Testis (tissue), 2 donors: ENCODE measurements at regions not wholly inside any gene's neighbourhood (a gene's known extent, or its start where the extent isn't known, plus 50 kb on each side); places are given as distances from the start of the nearest gene placed in this dataset.

Source experiments
- DNase-seq: peaks from one replicate; pipeline ENCODE4 v3.0.0-alpha.2; 2019
- H3K27ac ChIP-seq, 2 donors: fragments of 200-600 bp; sonication (generic); one replicate each; pipeline ENCODE4 v1.5.1; 2019
- H3K27me3 ChIP-seq: fragments of 200-600 bp; sonication (generic); one replicate; pipeline ENCODE4 v1.5.1; 2019
- H3K36me3 ChIP-seq: fragments of 200-600 bp; sonication (generic); one replicate; pipeline ENCODE4 v1.5.1; 2017; ENCODE audit warnings: low read depth; ENCODE audit errors: missing control alignments
- H3K4me1 ChIP-seq: fragments of 200-600 bp; sonication (generic); one replicate; pipeline ENCODE4 v1.5.1; 2019
- H3K4me3 ChIP-seq, 2 donors: fragments of 200-600 bp; sonication (generic); one replicate each; pipeline ENCODE4 v1.5.1; 2017 to 2019
- H3K9me3 ChIP-seq: fragments of 200-600 bp; sonication (generic); one replicate; pipeline ENCODE4 v1.5.1; 2017
- CTCF ChIP-seq, 3 experiments: fragments of 450-650 bp in 2 of 3; fragments of 200-600 bp in 1 of 3; sonication (generic) in 1 of 3; IDR thresholded peaks; one replicate each; pipeline ENCODE4 v1.5.1; 2016 to 2019; ENCODE audit warnings: antibody characterized with exemption in 3 of 3, mild to moderate bottlenecking in 2 of 3, moderate library complexity in 1 of 3
- POLR2A ChIP-seq: fragments of 450-650 bp; IDR thresholded peaks from one replicate; pipeline ENCODE4 v1.6.1; 2017; ENCODE audit warnings: antibody characterized with exemption, mild to moderate bottlenecking, moderate library complexity
- WGBS, 2 donors: methylation state at CpG; one replicate each; pipeline ENCODE4 v1.1.5; 2018; 5-methylcytosine and 5-hydroxymethylcytosine counted together
- intact Hi-C: fragments of 100-400 bp; cut with DNase I; formaldehyde crosslinking; loops from one replicate; pipeline ENCODE4 v1.15.1; 2023; ENCODE audit warnings: low total_unique reads

GRCh38 chr11:103625624-103625965, 410.8 kb upstream of the DDI1 start:
- Histone ChIP-seq H3K27ac (no peak overlapping the region), H3K4me3 (no peak overlapping the region), H3K36me3 (no peaks in the 10 kb centered on the region), H3K4me1 (no peaks in the 10 kb centered on the region), H3K9me3 (no peaks in the 10 kb centered on the region), H3K27me3 (no peaks in the 10 kb centered on the region)
- intact Hi-C loops: no loop called here
- DNase-seq: no peak
- no peak for TF ChIP-seq CTCF (IDR thresholded peaks at IDR 0.05)
- no peak for TF ChIP-seq POLR2A
- WGBS, 2 donors: 0 to 46% methylated on average over 1 of the region's 1 CpG

- Histone ChIP-seq H3K4me1 (no peaks in the 10 kb centered on the region), H3K27me3 (no peaks in the 10 kb centered on the region), H3K9me3 (no peaks in the 10 kb centered on the region), H3K4me3 (no peak overlapping the region), H3K36me3 (no peaks in the 10 kb centered on the region), H3K27ac (no peak overlapping the region)
- intact Hi-C loops: no loop called here
- WGBS, 2 donors: 76 to 81% methylated on average over 4 of the region's 4 CpGs
- no peak for TF ChIP-seq CTCF (IDR thresholded peaks at IDR 0.05)
- no peak for TF ChIP-seq POLR2A
- DNase-seq: no peak
Measured at GRCh38 chr11:103628121-103628520, 408.3 kb upstream of the DDI1 start.

- DNase-seq: no peak
- 48 to 59% methylated on average over 1 of the region's 1 CpG for WGBS, 2 donors
- no peak overlapping the region for H3K27ac ChIP-seq
- H3K4me3 ChIP-seq: no peak overlapping the region
- no peaks in the 10 kb centered on the region for H3K36me3 ChIP-seq
- no peaks in the 10 kb centered on the region for H3K4me1 ChIP-seq
- H3K9me3 ChIP-seq: no peaks in the 10 kb centered on the region
- TF ChIP-seq POLR2A (no peak), CTCF (IDR thresholded peaks at IDR 0.05) (no peak)
- intact Hi-C loops: no loop called here
- H3K27me3 ChIP-seq: no peaks in the 10 kb centered on the region
Measured at GRCh38 chr11:103631841-103632240, 404.6 kb upstream of the DDI1 start.

GRCh38 chr11:103633068-103633788, 403.2 kb upstream of the DDI1 start:
- Histone ChIP-seq H3K4me1 (no peaks in the 10 kb centered on the region), H3K9me3 (no peaks in the 10 kb centered on the region), H3K36me3 (no peaks in the 10 kb centered on the region), H3K4me3 (no peak overlapping the region), H3K27me3 (no peaks in the 10 kb centered on the region), H3K27ac (no peak overlapping the region)
- 88 to 91% methylated on average over 1 of the region's 1 CpG for WGBS, 2 donors
- no peak for TF ChIP-seq POLR2A
- no peak for TF ChIP-seq CTCF (IDR thresholded peaks at IDR 0.05)
- no peak for DNase-seq
- intact Hi-C loops: no loop called here

GRCh38 chr11:103633819-103634590, 402.4 kb upstream of the DDI1 start:
- Histone ChIP-seq H3K9me3 (no peaks in the 10 kb centered on the region), H3K4me3 (no peak overlapping the region), H3K4me1 (no peaks in the 10 kb centered on the region), H3K27me3 (no peaks in the 10 kb centered on the region), H3K36me3 (no peaks in the 10 kb centered on the region), H3K27ac (no peak overlapping the region)
- 76 to 86% methylated on average over 3 of the region's 3 CpGs for WGBS, 2 donors
- no peak for DNase-seq
- intact Hi-C loops: no loop called here
- TF ChIP-seq POLR2A (no peak), CTCF (IDR thresholded peaks at IDR 0.05) (no peak)
